ENCODE measurements at regions not wholly inside any gene's neighbourhood (a gene's known extent, or its start where the extent isn't known, plus 50 kb on each side); places are given as distances from the start of the nearest gene placed in this dataset.
"Not testable (repeated sequence)": the region's sequence is repeated elsewhere in the genome, so short reads cannot be mapped to it uniquely, and the experiment has no call there.

DNA sequence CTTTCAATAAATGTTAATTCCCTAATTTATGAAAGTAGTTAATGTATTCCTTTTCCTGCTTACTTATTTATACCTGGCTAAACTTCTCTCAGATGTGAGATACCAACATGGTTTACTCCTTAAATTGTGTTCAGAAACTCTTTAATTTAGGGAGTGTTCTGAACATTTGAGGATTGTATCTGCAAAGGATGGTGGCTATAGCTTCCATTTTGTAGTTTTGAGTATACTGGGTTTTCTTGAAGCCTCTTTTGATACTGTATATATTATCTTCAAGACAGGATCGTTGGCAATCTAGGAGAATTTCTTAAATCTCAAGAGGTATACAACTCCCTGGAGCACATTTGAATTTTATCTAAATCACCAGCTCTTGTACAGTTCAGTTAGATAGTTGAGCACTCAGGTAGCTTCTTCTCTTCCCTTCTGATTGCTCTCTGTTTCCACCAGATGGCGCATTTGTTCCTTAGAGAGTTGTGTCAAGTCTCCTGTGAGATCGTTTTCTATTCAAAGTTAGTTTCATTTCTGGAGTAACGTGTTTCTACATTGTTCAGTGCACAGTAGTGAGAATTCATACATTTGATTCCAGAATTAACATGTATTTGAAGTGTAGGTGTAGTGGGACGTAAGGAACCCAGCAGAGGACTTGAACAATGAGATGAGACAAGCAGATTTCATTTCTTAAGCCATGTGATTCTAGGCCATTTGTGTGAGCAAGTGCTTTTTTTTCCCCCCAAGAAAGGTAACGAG is 63.2 kb upstream of the GARIN1A start:
- DNase-seq (ENCODE audit: extremely low read depth, low read depth): peak; percentile 28
- TF ChIP-seq, protein P1, sequence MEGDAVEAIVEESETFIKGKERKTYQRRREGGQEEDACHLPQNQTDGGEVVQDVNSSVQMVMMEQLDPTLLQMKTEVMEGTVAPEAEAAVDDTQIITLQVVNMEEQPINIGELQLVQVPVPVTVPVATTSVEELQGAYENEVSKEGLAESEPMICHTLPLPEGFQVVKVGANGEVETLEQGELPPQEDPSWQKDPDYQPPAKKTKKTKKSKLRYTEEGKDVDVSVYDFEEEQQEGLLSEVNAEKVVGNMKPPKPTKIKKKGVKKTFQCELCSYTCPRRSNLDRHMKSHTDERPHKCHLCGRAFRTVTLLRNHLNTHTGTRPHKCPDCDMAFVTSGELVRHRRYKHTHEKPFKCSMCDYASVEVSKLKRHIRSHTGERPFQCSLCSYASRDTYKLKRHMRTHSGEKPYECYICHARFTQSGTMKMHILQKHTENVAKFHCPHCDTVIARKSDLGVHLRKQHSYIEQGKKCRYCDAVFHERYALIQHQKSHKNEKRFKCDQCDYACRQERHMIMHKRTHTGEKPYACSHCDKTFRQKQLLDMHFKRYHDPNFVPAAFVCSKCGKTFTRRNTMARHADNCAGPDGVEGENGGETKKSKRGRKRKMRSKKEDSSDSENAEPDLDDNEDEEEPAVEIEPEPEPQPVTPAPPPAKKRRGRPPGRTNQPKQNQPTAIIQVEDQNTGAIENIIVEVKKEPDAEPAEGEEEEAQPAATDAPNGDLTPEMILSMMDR (IDR thresholded peaks at IDR 0.05; ENCODE audit: low read depth, low read length): peak; percentile 30

- DNase-seq (ENCODE audit: extremely low read depth, low read depth): not testable (repeated sequence)
These were observed 58.7 kb upstream of the GARIN1A start for GRCh38 chr7:128613366-128613765.

DNA sequence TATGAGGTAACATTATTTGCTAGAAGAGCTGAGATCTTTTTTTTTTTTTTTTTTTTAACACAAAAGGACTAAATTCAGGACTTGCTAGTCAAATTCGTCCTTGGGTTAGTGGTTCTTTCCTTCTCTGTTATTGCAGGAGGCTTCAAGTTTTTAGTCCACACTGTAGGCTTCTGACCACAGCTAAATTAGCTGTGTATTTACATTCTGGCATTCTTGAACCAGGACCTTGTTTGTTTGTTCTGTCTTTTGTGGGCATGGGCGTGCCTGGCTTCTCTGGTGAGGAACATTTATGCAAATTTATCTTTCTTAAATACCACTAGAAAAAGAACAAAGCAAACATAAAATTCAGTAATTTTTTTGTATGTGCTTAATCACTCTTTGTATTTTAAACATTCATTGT is 57.3 kb upstream of the GARIN1A start:
- DNase-seq (ENCODE audit: extremely low read depth, low read depth): not testable (repeated sequence)

GRCh38 chr7:128616799-128617198 is 55.3 kb upstream of the GARIN1A start:
- not testable (repeated sequence) for DNase-seq (ENCODE audit: extremely low read depth, low read depth)

Measured in AG09319 (cell line).